Heart left ventricle (tissue), 16 donors: ENCODE measurements at regions not wholly inside any gene's neighbourhood (a gene's known extent, or its start where the extent isn't known, plus 50 kb on each side); places are given as distances from the start of the nearest gene placed in this dataset.
A peak's percentile ranks its signal among the peaks of the same experiment; 100 is the strongest.

Source experiments
- ATAC-seq, 4 donors: fragments of 200-7000 bp; cut with Tn5 transposase; one replicate each; pipeline ENCODE4 v1.9.1; 2020 to 2022; ENCODE audit warnings: moderate library complexity in 4 of 4, mild to moderate bottlenecking in 3 of 4, moderate number of reproducible peaks in 1 of 4
- DNase-seq, 5 donors: peaks; one replicate each; pipeline ENCODE4 v3.0.0-alpha.2; 2020
- H3K27ac ChIP-seq, 12 donors: fragments of 200-600 bp; sonication (generic) in 4 of 12; one replicate each; pipeline versions ENCODE4 v1.5.0 to v1.8.0; 2016 to 2022; ENCODE audit warnings: mild to moderate bottlenecking in 2 of 12
- H3K27me3 ChIP-seq, 9 donors: fragments of 200-600 bp; sonication (generic) in 2 of 9; one replicate each; pipeline versions ENCODE4 v1.5.1 to v1.8.0; 2016 to 2022; ENCODE audit warnings: mild to moderate bottlenecking in 3 of 9
- H3K36me3 ChIP-seq, 9 donors: fragments of 200-600 bp; sonication (generic) in 2 of 9; one replicate each; pipeline versions ENCODE4 v1.5.0 to v1.8.0; 2018 to 2022; ENCODE audit warnings: mild to moderate bottlenecking in 2 of 9
- H3K4me1 ChIP-seq, 12 donors: fragments of 200-600 bp; sonication (generic) in 4 of 12; one replicate each; pipeline versions ENCODE4 v1.5.0 to v1.8.0; 2016 to 2022; ENCODE audit warnings: mild to moderate bottlenecking in 3 of 12
- H3K4me3 ChIP-seq, 12 donors: fragments of 200-600 bp; sonication (generic) in 4 of 12; one replicate each; pipeline versions ENCODE4 v1.5.0 to v1.8.0; 2017 to 2022; ENCODE audit warnings: mild to moderate bottlenecking in 9 of 12, moderate library complexity in 4 of 12
- H3K9me3 ChIP-seq, 12 donors: fragments of 200-600 bp; sonication (generic) in 4 of 12; one replicate each; pipeline versions ENCODE4 v1.5.0 to v1.8.0; 2016 to 2022; ENCODE audit warnings: mild to moderate bottlenecking in 1 of 12
- CTCF ChIP-seq, 12 donors: fragments of 200-600 bp; sonication (generic) in 4 of 12; IDR thresholded peaks; one replicate each; pipeline versions ENCODE4 v1.5.0 to v1.8.0; 2018 to 2022; ENCODE audit warnings: antibody characterized with exemption in 12 of 12, mild to moderate bottlenecking in 5 of 12
- POLR2A ChIP-seq, 2 donors: fragments of 450-650 bp; IDR thresholded peaks; one replicate each; pipeline ENCODE4 v1.6.1; 2017; ENCODE audit warnings: antibody characterized with exemption in 2 of 2, mild to moderate bottlenecking in 2 of 2, moderate library complexity in 2 of 2
- WGBS, 4 donors: extraction: QIAGEN DNeasy Blood & Tissue Kit in 2 of 4; methylation state at CpG; one replicate each; pipeline versions ENCODE4 v1.1.5 to v1.1.7; 2013 to 2018; 5-methylcytosine and 5-hydroxymethylcytosine counted together
- intact Hi-C, 10 donors: fragments of 100-400 bp; cut with DNase I; formaldehyde crosslinking; loops; one replicate each; pipeline versions ENCODE4 v1.11.1 to v1.14.2; 2022
- donor health status: ischemic (EF 13 %, LVEDD 7.1; RV severe dilation, severe dysfunction).
- donor health status: healthy with polysubstance abuse.
- donor health status: DM: no; HTN: yes; CAD: no.
- donor health status: DM: no; HTN: no; CAD: no.
- donor health status: ischemic (EF 25% LVEDD 6.9; RV normal size, moderate dysfunction).
- donor health status: ischemic (EF 25% LVEDD 5.7; RV mildly dilated, moderate dysfunction).
- donor health status: healthy.
- donor health status: DM: yes; HTN: yes; CAD: no.
- donor health status: ischemic (EF 35%, LVEDD 5.7; RV mildly dilated, moderate dysfunction).
- donor health status: nonischemic (EF 11% LVEDD 7.7; RV severe dilation, severe dysfunction).
- donor health status: DM: yes; HTN: yes; CAD: no.
- donor health status: PGD.
- donor health status: ischemic (EF 29% LVEDD 5.4; RV normal size, mild dysfunction).
- donor health status: nonischemic (EF 23%, LVEDD 6.1; RV moderate dilation, normal function).

- peak overlapping the region in 1 of 12 donors; percentile 29 for H3K27ac ChIP-seq
Measured at GRCh38 chr19:30754162-30754561, 382.0 kb downstream of the ZNF536 start.

GRCh38 chr19:30752876-30753275, 380.7 kb downstream of the ZNF536 start:
- 71 to 85% (median 74%) methylated on average over 3 of the region's 3 CpGs for WGBS, 4 donors
- intact Hi-C loops = no loop called here

More at GRCh38 chr19:30754162-30754561, 382.0 kb downstream of the ZNF536 start:
- DNase-seq (no peak), ATAC-seq (peak; percentile 42 to 94 (median 81))
- no peak for TF ChIP-seq CTCF (IDR thresholded peaks at IDR 0.05)
- TF ChIP-seq POLR2A (IDR thresholded peaks at IDR 0.05) = no peak
- H3K27me3 ChIP-seq = no peaks in the 10 kb centered on the region
- intact Hi-C loops = no loop called here
- no peak overlapping the region for H3K4me3 ChIP-seq
- peaks cover 0 to 7% (median 0%) of the 10 kb centered on the region in 12 donors for H3K4me1 ChIP-seq
- H3K36me3 ChIP-seq = no peaks in the 10 kb centered on the region
- 26 to 65% (median 44%) methylated on average over 1 of the region's 1 CpG for WGBS, 4 donors
- H3K9me3 ChIP-seq = peaks cover 0 to 22% (median 11%) of the 10 kb centered on the region in 12 donors

GRCh38 chr19:30752201-30752600, 380.0 kb downstream of the ZNF536 start:
- TF ChIP-seq CTCF (IDR thresholded peaks at IDR 0.05) = no peak
- H3K4me1 ChIP-seq = peaks cover 0 to 7% (median 0%) of the 10 kb centered on the region in 12 donors
- H3K27me3 ChIP-seq = no peaks in the 10 kb centered on the region
- no peak for DNase-seq
- no peaks in the 10 kb centered on the region for H3K36me3 ChIP-seq
- H3K27ac ChIP-seq = no peak overlapping the region
- H3K4me3 ChIP-seq = no peak overlapping the region
- 51 to 64% (median 57%) methylated on average over 6 of the region's 6 CpGs for WGBS, 4 donors
- intact Hi-C loops = no loop called here
- ATAC-seq = no peak
- H3K9me3 ChIP-seq = peaks cover 0 to 23% (median 11%) of the 10 kb centered on the region in 12 donors

More at GRCh38 chr19:30752876-30753275, 380.7 kb downstream of the ZNF536 start:
- H3K4me3 ChIP-seq = no peak overlapping the region
- H3K27ac ChIP-seq = no peak overlapping the region
- H3K27me3 ChIP-seq = no peaks in the 10 kb centered on the region
- H3K9me3 ChIP-seq = peaks cover 0 to 23% (median 11%) of the 10 kb centered on the region in 12 donors
- TF ChIP-seq CTCF (IDR thresholded peaks at IDR 0.05) = no peak
- TF ChIP-seq POLR2A (IDR thresholded peaks at IDR 0.05) = no peak
- peaks cover 0 to 7% (median 0%) of the 10 kb centered on the region in 12 donors for H3K4me1 ChIP-seq
- ATAC-seq (no peak), DNase-seq (no peak)
- no peaks in the 10 kb centered on the region for H3K36me3 ChIP-seq

- ATAC-seq = no peak
- Histone ChIP-seq H3K4me3 (no peak overlapping the region), H3K36me3 (no peaks in the 10 kb centered on the region), H3K9me3 (peaks cover 0 to 15% (median 10%) of the 10 kb centered on the region in 12 donors), H3K27ac (no peak overlapping the region), H3K4me1 (peaks cover 0 to 7% (median 0%) of the 10 kb centered on the region in 12 donors), H3K27me3 (peaks cover 0 to 20% (median 4%) of the 10 kb centered on the region in 9 donors)
- no peak for DNase-seq
- TF ChIP-seq CTCF (IDR thresholded peaks at IDR 0.05) (no peak), POLR2A (IDR thresholded peaks at IDR 0.05) (no peak)
- WGBS, 4 donors = 82 to 88% (median 83%) methylated on average over 4 of the region's 4 CpGs
- intact Hi-C loops = no loop called here
Measured at GRCh38 chr19:30745476-30745985, 373.3 kb downstream of the ZNF536 start.
